GM19240 (cell line): ENCODE measurements at regions not wholly inside any gene's neighbourhood (a gene's known extent, or its start where the extent isn't known, plus 50 kb on each side); places are given as distances from the start of the nearest gene placed in this dataset.

ENCODE experiments used
- DNase-seq: peaks from one replicate; pipeline ENCODE4 v3.0.0; 2011; ENCODE audit warnings: low spot score; ENCODE audit not compliant: insufficient read length

DNA sequence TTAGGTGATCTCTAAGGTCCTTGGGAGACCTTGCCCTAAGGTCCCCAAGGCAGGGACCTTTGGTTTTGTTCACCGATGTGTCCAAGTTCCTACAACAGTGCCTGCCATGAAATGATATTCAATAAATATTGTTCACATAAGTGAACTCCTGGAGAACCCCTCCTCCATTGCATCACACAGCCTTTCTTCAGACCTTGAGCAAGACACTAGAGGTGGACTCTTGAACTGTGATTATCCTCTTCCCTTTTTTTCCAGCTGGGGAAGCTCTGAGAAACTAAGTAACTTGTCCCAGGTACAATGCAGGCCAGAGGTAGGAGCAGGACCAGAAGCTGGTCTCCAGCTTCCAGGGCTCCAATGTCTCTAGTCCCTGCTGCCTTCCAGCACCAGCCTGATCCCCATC lies 76.6 kb upstream of the LMO1 start:
- DNase-seq, result no peak

DNA sequence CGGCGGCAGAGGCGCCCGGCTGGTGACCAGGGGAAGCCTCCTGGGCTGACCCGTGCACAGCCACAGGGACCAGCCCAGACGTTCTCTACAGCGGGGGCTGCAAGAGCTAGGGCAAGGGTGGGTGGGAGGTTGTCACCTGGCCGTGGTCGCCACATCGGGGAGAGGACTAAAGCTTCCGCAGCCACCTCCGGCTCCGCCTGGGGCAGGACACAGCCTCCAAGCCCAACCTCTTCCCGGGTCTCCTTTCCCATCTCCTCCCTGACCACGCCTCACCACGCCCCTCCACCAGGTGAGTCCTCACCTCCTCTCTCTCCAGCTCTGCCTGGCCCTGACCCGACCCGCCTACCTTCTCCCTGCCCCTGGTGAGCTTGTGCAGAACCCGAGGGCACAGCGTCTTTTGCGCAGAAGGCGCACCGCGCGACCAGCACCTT lies 75.9 kb upstream of the LMO1 start:
- DNase-seq, result no peak

DNA sequence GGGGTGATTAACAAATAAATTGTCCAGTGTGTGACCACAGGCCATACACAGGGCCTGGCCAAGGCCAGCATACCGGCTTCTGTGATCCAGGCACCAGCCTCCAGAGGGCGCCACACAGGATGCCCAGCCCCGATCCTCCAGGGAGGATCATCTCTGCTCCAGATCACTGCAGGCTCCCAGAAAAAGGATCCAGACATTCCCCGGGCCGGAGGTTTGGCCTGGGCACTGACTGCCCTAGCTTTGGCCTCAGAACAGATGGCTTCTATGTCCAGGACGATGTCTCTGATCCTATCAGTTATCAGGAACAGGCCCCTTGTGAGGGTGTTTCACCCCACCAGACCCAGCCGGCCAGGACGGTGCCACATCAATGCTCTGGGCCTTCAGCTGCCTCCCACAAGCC lies 74.5 kb upstream of the LMO1 start:
- peak; percentile 65 for DNase-seq

DNA sequence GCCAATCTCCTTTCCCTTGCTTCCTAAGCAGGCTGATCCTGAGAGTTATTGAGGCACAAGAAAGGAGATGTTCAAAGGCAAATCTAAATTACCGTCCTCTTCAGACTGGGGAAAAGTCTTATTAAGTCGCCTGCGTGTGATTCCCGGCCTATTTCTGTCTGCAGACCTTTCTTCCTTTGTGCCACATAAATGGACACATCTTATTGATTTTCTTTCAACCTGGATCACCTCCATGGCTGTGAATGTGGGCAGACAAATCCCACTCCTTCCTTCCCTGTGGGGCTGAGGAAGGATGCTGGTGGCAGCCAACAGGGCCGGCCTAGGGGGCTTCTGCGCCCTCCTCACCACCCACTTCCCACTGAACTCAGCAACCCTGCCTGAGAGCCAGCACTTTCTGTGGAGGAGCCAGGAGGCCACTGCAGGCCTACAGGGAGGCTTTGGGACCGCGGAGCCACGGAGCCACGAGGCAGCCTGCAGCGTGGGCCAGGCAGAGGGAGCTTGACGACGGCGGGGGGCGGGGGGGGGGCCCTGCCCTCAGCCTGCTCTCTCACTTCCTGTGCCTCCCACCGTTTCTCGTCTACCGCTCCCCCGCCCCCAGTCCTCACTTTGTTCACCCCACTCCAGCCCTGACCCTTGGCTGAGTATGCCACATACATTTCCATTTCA lies 73.6 kb upstream of the LMO1 start:
- DNase-seq, result no peak

DNA sequence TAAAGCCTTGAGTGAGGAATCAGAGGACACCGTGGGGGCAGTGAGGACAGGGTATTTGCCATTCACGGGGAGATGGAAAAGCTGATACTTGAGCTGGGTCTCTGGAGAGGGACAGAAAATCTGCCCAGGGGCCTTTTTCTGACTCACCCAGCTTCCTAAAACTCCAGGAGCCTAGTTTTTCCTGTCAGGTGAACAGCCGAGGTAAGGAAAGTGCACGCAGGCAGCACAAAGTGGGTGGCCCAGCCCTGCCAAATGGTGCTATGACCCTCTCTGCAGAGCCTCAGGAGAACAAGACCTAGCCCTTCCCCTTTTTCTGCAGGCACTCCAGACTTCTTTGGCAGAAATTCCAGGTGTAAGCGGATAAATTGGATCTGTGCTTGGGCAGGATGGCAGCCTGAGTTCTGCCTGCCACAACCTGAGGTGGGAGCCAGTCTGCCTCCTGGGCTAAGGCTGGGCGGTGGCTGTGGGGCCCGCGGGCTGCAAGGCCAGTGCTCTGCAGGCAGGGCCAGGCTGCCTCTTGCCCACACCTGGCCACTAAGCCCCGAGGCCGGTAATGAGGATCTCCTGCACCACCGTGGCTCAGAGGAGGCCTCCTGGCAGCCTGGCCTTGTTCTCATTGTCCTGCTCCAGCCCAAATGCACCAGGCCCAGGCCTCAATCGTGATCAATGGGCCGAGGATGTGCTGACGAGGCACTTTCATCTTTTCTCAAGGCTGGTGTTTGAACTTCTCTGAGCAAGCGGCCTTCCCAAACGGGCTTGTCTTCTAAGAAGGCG lies 72.9 kb upstream of the LMO1 start:
- no peak for DNase-seq

DNA sequence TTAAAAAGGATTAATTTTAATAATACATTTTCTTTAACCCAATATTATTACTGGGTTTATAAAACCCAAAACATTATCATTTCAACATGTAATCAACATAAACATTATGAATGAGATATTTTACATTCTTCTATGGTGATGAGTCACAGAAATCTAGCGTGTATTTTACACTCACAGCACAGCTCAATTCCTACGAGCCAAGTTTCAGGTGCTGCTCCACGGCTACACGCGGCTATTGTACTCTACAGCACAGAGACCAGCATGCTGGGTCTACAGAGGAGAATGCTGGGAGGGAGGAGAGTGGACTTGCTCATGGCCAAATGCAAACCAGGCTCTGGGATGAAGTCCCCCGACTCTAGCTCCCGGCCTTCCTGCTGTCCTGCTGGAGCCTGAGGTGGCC lies 72.0 kb upstream of the LMO1 start:
- DNase-seq, result no peak

DNA sequence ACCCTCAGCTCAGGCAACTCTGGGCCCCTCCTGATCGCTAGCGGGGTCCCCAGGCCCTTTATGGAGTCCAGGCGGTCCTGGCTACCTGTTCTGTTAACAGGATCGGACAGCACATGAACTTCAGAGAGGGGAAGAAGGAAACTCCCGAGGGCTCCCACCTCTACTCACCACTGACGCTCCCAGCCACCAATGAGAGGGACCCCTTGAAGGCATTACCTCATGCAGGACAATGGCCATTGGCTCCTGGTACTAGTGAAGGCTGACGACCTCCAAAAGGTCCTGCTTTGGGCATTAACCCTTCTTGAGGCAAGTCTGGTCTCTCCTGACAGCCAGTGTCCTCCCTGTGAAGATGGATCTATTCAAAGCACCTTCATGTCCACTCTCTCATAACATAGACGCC lies 71.5 kb upstream of the LMO1 start:
- no peak for DNase-seq

DNA sequence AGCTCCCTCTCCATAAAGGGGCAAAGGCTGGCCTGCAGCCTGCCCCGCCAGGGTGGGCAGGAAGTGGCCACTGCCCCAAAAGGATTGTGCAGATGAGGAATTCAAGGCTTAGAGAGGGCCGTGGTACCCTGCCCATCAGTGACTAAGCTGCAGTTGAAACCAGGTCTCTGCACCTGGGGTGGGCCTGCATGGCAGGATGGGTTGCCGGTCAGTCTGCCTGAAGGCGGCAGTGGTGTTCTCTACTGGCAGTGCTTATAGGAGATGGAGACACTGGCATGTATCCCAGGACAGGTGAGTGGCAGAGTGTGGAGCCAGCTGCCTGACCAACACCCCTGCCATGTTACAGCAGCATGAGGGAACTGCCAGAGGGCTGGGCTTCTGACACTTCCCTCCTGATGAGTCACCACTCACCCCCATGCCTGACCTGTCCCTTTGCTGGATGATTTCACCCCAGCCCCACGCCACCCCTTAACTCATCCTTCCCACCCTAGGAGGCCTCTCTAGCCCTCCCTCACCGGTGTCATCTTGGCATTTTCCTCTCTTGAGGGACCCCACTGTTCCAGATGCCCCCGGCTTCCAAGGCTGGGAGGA lies 70.2 kb upstream of the LMO1 start:
- DNase-seq, result no peak

DNA sequence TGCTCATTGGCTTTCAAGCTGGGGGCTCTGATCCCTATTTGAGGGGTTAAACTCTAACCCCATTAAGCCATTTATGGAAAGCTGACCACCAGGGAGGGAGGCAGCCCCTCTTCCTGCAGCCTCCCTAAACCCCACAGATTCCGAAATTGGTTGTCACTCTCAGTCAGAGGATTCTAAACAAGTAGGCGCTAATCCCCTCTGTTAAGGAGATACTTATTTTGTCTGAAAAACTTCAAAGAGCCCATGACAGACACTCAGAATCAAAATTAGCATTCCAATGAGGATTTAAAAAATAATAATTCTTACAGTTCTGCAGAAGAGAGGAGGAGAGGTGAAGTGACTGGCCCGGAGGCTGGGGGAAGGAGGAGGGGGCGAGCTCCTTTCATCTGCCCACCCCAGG lies 69.7 kb upstream of the LMO1 start:
- no peak for DNase-seq

DNA sequence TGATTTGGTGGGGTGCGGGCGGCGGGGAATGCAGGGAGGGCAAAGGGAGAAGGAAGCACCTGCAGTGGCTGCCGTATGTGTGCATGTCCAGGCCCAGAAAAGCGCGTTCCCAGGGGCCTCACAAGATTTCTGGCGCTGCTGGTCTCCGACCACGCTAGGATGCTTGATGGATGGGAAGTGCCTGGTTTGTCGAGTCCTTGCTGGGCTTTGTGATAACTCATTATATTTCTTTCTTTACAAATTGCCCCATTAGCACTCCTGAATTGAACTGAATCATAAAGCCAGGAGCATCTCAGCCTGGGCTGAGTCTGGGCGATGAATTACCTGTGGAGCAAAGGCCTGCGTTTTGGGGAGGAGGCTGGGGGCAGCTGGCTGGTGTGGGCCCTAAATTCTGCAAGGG lies 69.2 kb upstream of the LMO1 start:
- DNase-seq, result no peak

DNA sequence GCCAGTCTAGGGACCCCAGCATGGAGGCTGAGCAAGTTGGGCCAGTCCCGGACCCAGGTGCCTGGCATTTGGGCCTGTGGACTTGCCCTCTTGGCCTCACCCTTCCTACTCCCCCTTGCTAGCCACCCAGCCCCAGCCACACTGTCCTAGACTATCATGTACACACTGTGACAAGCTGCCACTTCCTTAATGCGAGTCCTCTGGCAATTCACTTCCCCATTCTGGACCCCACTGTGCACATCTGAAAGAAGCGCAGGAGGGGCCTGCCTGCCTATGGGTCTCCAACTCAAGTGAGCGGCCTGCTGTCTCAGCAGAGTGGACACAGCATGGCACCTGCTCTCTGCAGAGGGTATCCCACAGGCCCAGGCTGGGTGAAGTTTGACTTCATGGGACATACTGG lies 68.5 kb upstream of the LMO1 start:
- DNase-seq, result no peak

DNA sequence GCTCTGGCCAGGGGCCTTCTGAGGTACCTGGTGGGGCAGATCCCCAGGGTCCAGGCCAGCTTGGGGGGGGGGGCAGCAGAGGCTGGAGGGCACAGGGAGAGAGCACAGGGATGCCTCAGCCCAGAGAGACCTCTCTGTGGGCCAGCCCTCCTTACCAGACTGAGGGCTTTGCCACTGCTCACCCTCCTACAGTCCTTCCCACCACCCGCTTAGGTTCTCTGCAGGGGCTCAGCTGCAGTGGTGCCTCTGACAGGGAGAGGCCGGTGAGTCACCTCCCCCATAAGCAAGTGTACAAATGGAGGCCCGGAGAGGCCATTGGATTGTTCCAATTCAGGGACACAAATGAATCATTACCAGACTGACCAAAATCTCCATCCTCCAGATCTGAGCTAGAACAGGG lies 68.1 kb upstream of the LMO1 start:
- no peak for DNase-seq

DNA sequence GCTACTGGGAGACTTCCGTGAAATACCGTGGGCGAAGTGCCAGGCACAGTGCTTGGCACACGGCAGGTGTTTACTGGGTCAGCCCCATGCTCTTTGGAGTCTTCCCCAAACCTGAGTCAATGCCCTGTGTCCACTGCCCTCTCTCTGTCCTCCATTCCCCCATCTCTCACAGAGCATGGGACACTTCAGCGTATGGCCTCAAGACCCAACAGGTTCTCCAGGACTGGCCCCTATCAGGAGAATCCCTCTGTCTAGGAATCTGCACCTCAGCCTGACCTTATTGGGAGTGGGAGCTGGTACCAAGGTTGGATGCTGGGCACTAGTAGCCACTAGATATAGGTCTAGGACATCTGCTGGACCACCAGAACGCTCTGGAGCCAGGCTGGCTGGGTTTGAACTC lies 67.2 kb upstream of the LMO1 start:
- DNase-seq, result no peak

DNA sequence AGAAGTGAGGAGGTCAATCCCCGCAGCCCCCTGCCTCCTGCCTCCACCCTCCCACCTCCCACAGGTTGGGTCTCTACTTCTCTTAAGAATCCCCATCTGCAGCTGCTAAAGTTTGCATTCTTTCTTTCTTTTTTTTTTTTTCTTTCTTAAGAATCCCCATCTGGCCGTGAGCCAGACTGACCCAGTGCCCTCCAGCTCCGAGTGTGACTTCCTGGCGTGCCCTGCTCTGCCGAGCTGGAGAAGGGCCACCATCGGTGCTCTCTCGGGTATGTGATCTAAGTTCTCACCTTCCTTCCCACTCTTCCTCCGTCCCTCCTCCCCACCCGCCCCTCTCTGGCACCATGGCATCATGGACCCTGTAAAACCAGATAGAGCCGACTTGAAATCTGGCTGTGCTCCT lies 66.7 kb upstream of the LMO1 start:
- no peak for DNase-seq

DNA sequence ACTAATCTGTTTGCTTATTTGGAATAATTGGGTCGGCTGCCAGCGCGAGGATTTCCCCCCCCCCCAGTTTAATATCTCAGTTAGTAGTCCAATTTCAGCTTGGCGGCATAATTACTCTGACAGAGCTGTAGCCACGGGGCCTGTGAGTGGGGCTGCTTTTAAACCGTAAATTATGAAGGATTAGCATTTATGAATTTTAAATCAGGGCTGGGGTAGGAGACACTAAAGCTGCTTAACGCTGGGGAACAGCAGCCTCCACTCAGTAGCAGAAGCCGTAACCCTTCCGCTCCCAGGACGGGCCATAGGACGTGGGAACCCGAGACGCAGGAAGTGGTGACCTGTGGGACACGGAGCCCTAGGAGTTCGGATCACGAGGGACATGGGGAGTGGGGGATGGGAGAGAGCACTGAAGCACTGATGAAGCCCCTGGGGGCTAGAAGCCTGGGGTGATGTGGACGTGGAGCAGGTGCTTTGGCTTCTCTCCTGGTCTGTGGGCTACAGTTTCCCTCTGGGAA lies 66.2 kb upstream of the LMO1 start:
- DNase-seq, result no peak

DNA sequence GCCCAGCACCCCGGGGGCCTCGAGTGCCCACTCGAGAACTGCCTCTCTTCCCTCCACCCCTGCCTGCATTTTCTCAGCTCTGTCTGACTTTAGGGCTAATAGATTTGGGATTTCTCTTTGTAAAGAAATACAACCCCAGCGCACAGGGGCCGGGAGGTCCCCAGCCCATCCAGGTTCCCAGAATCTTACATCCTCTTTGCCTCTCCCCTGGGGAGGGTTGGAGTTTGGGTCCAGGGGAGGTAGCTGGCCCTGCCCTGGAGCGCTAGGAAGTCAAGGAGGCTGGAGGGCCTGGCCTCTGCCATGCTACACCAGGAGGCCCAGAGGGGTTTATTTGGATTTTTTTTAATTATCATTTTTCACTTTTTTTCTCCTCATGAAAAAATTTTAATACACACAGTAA lies 65.7 kb upstream of the LMO1 start:
- no peak for DNase-seq

DNA sequence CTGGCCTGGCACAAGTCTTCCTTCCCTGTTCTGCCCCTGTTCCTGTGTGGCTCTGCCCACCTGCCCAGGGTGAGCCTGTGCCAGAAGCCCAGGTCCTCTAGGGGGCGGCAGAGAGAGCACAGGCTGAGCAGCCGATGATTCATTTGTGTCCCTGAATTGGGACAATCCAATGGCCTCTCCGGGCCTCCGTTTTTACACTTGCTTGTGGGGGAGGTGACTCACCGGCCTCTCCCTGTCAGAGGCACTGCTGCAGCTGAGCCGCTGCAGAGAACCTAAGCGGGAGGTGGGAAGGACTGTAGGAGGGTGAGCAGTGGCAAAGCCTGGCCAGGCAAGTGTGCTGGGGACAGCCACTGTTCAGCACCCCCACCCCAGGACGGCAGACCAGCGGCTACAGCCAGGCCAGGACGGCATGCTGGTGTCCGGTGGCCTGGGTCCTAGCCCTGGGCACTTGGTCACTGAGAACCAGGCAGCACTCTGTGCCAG lies 65.2 kb upstream of the LMO1 start:
- peak; percentile 90 for DNase-seq

DNA sequence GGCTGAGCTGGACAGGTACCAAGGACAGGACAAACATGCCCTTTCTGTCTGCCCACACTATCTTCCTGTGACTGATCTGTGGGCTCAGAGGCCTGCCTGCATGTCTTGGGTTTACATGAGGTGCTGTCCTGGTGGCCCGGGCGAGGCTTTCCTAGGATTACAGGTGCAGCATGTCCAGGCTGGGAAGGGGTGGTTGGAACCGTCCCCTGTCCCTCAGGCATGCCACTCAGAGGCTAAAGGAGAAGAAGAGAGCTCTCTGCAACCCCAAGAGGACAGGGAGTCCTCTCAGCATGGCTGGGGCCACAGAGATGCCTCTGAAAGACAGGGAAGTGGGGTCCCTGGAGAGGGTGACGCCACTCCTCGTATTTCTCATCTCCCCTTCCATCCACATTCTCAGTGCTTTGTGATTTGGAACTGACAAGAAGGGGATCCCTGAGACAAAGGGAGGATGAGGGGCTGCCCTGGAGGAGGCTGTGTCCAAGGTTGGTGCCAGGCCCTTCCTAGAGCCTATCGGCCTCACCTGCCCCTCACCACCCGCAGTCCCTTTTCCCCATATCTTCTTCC lies 64.6 kb upstream of the LMO1 start:
- DNase-seq, result no peak

DNA sequence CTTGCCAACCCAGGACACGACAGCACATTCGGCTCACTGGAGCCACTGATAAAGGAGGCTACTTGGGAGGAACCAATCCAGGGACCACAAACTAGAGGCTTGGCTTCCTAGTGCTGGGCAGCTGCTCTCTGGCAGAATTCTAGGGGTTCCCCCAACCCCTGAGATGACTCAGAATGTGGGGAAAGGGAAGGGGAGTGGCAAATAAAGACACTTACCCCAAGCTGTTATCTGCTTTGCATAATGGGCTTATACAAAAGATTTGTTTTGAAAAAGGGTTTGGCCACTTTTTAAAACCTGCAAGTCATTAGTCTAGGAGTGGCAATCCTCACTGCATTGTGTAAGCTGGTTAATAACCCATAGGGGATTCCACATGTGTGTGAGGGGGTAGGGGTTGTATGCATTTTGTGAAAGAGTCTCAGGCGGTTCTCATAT lies 64.1 kb upstream of the LMO1 start:
- DNase-seq, result peak; percentile 70

DNA sequence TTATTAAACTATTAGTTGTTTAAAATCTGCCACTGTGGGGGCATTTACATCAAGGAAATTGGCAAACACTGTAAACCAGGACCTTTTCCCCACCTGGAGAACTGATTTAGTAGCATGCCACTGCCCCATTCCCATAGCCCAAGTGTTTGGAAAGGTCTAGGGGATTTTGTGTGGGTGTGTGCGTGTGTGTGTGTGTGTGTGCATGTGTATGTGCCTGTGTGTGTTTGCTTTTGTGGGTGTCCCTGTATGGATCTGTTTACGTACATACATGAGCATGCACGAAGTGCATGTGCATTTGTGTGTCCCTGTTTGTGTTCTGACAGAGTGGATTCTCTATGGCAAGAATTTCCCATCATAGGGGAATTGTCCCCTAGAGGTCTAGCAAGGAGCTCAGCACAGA lies 62.7 kb upstream of the LMO1 start:
- DNase-seq, result no peak

DNA sequence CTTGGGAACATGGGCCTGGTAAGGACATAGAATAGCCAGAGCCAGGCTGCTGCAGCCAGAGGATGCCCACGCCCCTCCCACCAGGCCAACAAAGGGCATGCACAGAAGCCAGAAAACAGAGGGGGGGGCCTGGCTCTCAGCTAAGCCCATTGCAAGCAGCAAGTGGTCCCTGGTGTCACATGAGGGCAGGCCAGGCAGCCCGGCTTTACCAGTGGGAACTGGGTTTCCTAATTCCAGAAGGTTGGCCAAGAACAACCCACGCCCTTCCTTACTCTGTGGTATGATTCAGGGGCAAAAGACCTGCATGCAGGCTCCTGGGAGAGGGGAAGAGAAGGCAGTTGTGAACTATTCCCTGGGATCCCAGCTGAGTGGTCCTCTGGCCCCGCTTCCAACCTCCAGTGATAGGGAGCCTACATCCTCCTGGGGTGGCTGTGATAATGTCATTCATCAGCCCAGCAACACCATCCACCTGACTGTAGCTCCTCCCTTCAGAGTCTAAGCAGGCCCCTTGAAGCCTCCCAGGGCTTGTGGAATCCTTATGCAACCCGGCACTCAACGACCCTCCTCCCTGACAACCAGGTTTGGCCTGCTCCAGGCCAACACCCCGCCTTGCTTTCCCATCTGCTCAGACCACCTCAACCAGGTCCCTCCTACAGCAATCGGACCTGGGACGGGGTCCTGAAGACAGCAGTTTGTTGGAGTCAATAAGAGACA lies 62.1 kb upstream of the LMO1 start:
- no peak for DNase-seq
